HepG2 (cell line): ENCODE measurements at regions not wholly inside any gene's neighbourhood (a gene's known extent, or its start where the extent isn't known, plus 50 kb on each side); places are given as distances from the start of the nearest gene placed in this dataset.

Experiments used
- ATAC-seq: fragments of 200-7000 bp; cut with Tn5 transposase; 3 replicates; pipeline ENCODE4 v1.9.1; 2020; ENCODE audit warnings: mild to moderate bottlenecking, moderate library complexity
- BruUV-seq: library from RNA; stranded (reverse); fragments of 400-500 nt; replicated peaks from 2 replicates; lab custom pipeline; 2021; lab: Mats Ljungman, UMichigan
- CTCF ChIA-PET: fragments of 300-600 bp; formaldehyde crosslinking; extraction: SDS; loops from one replicate; lab custom pipeline; 2021; ENCODE audit warnings: low total read pairs, inconsistent platforms, low intra/inter-chr PET ratio; lab: Yijun Ruan, JAX
- POLR2A ChIA-PET: fragments of 350-600 bp; sonication (Branson Sonifier 250); formaldehyde crosslinking; loops from one replicate; lab custom pipeline; 2020; ENCODE audit warnings: antibody characterized with exemption, inconsistent platforms; lab: Yijun Ruan, JAX
- DNase-seq: peaks from one replicate; pipeline ENCODE4 v3.0.0-alpha.2; 2015; ENCODE audit warnings: low spot score
- FAIRE-seq: peaks from 3 replicates; lab custom pipeline; 2011; peaks lifted over from hg19 to GRCh38; lab: Jason Lieb, UNC
- H2AFZ ChIP-seq: one replicate; pipeline ENCODE4 v1.6.1; 2011; ENCODE audit warnings: low read length, inconsistent platforms
- H3K27ac ChIP-seq: fragments of 300-600 bp; 3 replicates; pipeline ENCODE4 v1.8.0; 2011; ENCODE audit warnings: mixed run types, mild to moderate bottlenecking, mixed read lengths, low read length, inconsistent platforms; ENCODE audit not compliant: insufficient read depth; ENCODE audit errors: extremely low read length
- H3K27me3 ChIP-seq, 2 experiments: fragments of 200-600 bp in 1 of 2; 2 replicates in 1 of 2; 3 replicates in 1 of 2; pipeline versions ENCODE4 v1.6.0 to v1.8.0; 2011; ENCODE audit warnings: low read length in 2 of 2, mild to moderate bottlenecking in 2 of 2, moderate library complexity in 2 of 2, inconsistent platforms in 1 of 2; ENCODE audit not compliant: insufficient read depth in 2 of 2, control insufficient read depth in 1 of 2
- H3K36me3 ChIP-seq, 2 experiments: fragments of 200-600 bp in 1 of 2; replicated peaks in 1 of 2; 2 replicates in 1 of 2; 3 replicates in 1 of 2; pipeline versions ENCODE4 v1.5.1 to v1.8.0; 2011; ENCODE audit warnings: low read length in 2 of 2, inconsistent platforms in 1 of 2; ENCODE audit not compliant: insufficient read depth in 2 of 2, control insufficient read depth in 1 of 2
- H3K4me1 ChIP-seq: 2 replicates; pipeline ENCODE4 v1.5.1; 2012; ENCODE audit warnings: low read length, inconsistent platforms; ENCODE audit not compliant: insufficient read depth
- H3K4me2 ChIP-seq: 2 replicates; pipeline ENCODE4 v1.6.0; 2011; ENCODE audit warnings: low read depth, low read length, inconsistent platforms
- H3K4me3 ChIP-seq, 3 experiments: fragments of 200-600 bp in 1 of 3; sonication (generic), shearing (Covaris generic) in 1 of 3; replicated peaks in 1 of 3; 2 replicates each; pipeline ENCODE4 v1.5.1; 2011 to 2016; ENCODE audit warnings: low read length in 3 of 3, inconsistent platforms in 2 of 3, low read depth in 2 of 3, mild to moderate bottlenecking in 2 of 3, control low read depth in 1 of 3, mixed read lengths in 1 of 3; ENCODE audit not compliant: insufficient read depth in 1 of 3
- H3K79me2 ChIP-seq: one replicate; pipeline ENCODE4 v1.6.1; 2011; ENCODE audit warnings: low read length, inconsistent platforms; ENCODE audit not compliant: insufficient read depth
- H3K9ac ChIP-seq: 2 replicates; pipeline ENCODE4 v1.6.0; 2011; ENCODE audit warnings: mild to moderate bottlenecking, low read depth, low read length, inconsistent platforms; ENCODE audit not compliant: insufficient read depth
- H3K9me3 ChIP-seq: 2 replicates; pipeline ENCODE4 v1.5.1; 2012; ENCODE audit warnings: mild to moderate bottlenecking, low read length
- H4K20me1 ChIP-seq: 2 replicates; pipeline ENCODE4 v1.6.0; 2011; ENCODE audit warnings: inconsistent platforms, mild to moderate bottlenecking, low read length, moderate library complexity; ENCODE audit not compliant: insufficient read depth
- ARNT ChIP-seq: fragments of 450-650 bp; IDR thresholded peaks from 2 replicates; pipeline ENCODE4 v1.6.1; 2017
- ATF5 ChIP-seq: sonication (generic); formaldehyde crosslinking; IDR thresholded peaks from 2 replicates; pipeline ENCODE4 v1.4.0; 2020; ENCODE audit warnings: mild to moderate bottlenecking, low read depth, missing genetic modification reagents
- BORCS8-MEF2B ChIP-seq: sonication (generic); formaldehyde crosslinking; IDR thresholded peaks from 2 replicates; pipeline ENCODE4 v1.8.0; 2022; ENCODE audit warnings: mild to moderate bottlenecking, missing genetic modification reagents
- CENPX ChIP-seq: sonication (generic); formaldehyde crosslinking; IDR thresholded peaks from 2 replicates; pipeline ENCODE4 v1.9.0; 2021; ENCODE audit warnings: mild to moderate bottlenecking, missing genetic modification reagents, moderate library complexity
- CHD4 ChIP-seq: fragments of 200-600 bp; sonication (generic); IDR thresholded peaks from 2 replicates; pipeline ENCODE4 v1.7.0; 2017; ENCODE audit warnings: mild to moderate bottlenecking, low read length, borderline replicate concordance
- MIXL1 ChIP-seq: IDR thresholded peaks from 2 replicates; pipeline ENCODE4 v1.6.1; 2016
- MXD1 ChIP-seq: sonication (generic); formaldehyde crosslinking; IDR thresholded peaks from 2 replicates; pipeline ENCODE4 v1.4.0; 2020; ENCODE audit warnings: mild to moderate bottlenecking, missing genetic modification reagents
- MYPOP ChIP-seq: sonication (generic); formaldehyde crosslinking; IDR thresholded peaks from 2 replicates; pipeline ENCODE4 v1.8.1; 2023; ENCODE audit warnings: mild to moderate bottlenecking, moderate library complexity, missing genetic modification reagents
- NCOA5 ChIP-seq: sonication (generic); formaldehyde crosslinking; IDR thresholded peaks from 2 replicates; pipeline ENCODE4 v1.4.0; 2020; ENCODE audit warnings: missing genetic modification reagents
- PCBP2 ChIP-seq: fragments of 200-400 bp; formaldehyde crosslinking; optimal IDR thresholded peaks from 2 replicates; pipeline ENCODE3; 2018; ENCODE audit warnings: low read length, low read depth; ENCODE audit not compliant: poor library complexity, severe bottlenecking
- PHB2 ChIP-seq: fragments of 450-650 bp; IDR thresholded peaks from 2 replicates; pipeline ENCODE4 v1.6.1; 2018; ENCODE audit not compliant: partially characterized antibody
- RAD51 ChIP-seq: fragments of 450-650 bp; IDR thresholded peaks from 2 replicates; pipeline ENCODE4 v1.6.1; 2016; ENCODE audit warnings: borderline replicate concordance
- SIX1 ChIP-seq: sonication (generic); formaldehyde crosslinking; IDR thresholded peaks from 2 replicates; pipeline ENCODE4 v1.4.0; 2020; ENCODE audit warnings: missing genetic modification reagents, borderline replicate concordance
- U2AF1 ChIP-seq: fragments of 200-400 bp; formaldehyde crosslinking; optimal IDR thresholded peaks from 2 replicates; pipeline ENCODE3; 2017; ENCODE audit warnings: mild to moderate bottlenecking, low read depth, low read length
- ZBTB1 ChIP-seq: sonication (generic); formaldehyde crosslinking; IDR thresholded peaks from 2 replicates; pipeline ENCODE4 v1.4.0; 2020; ENCODE audit warnings: missing genetic modification reagents, borderline replicate concordance
- ZFP91 ChIP-seq: sonication (generic); formaldehyde crosslinking; IDR thresholded peaks from 2 replicates; pipeline ENCODE4 v1.9.0; 2022; ENCODE audit warnings: missing genetic modification reagents, mild to moderate bottlenecking, borderline replicate concordance
- ZNF124 ChIP-seq: sonication (generic); formaldehyde crosslinking; IDR thresholded peaks from 2 replicates; pipeline ENCODE4 v1.4.0; 2020; ENCODE audit warnings: missing genetic modification reagents
- ZNF180 ChIP-seq: sonication (generic); formaldehyde crosslinking; IDR thresholded peaks from 2 replicates; pipeline ENCODE4 v1.4.0; 2020; ENCODE audit warnings: low read depth, missing genetic modification reagents, borderline replicate concordance
- ZNF691 ChIP-seq: sonication (generic); formaldehyde crosslinking; IDR thresholded peaks from 2 replicates; pipeline ENCODE4 v1.4.0; 2020; ENCODE audit warnings: missing genetic modification reagents, low read depth, mild to moderate bottlenecking, borderline replicate concordance
- ZNF775 ChIP-seq: sonication (generic); formaldehyde crosslinking; IDR thresholded peaks from 2 replicates; pipeline ENCODE4 v1.4.0; 2020; ENCODE audit warnings: missing genetic modification reagents, mild to moderate bottlenecking, moderate library complexity, borderline replicate concordance
- ZSCAN22 ChIP-seq: sonication (generic); formaldehyde crosslinking; IDR thresholded peaks from 2 replicates; pipeline ENCODE4 v1.4.0; 2020; ENCODE audit warnings: mild to moderate bottlenecking, missing genetic modification reagents
- WGBS: methylation state at CpG from one replicate; pipeline ENCODE4 v1.1.6; 2017; ENCODE audit warnings: low lambda C conversion rate; 5-methylcytosine and 5-hydroxymethylcytosine counted together
- in situ Hi-C: cut with HindIII; loops from 2 replicates; pipeline ENCODE4 v1.10.0; 2017; ENCODE audit warnings: low pct_unique_long_range_greater_than_20kb; ENCODE audit not compliant: extremely low pct_ligation_motif_present
- intact Hi-C: fragments of 100-400 bp; cut with micrococcal nuclease; formaldehyde crosslinking; loops from one replicate; pipeline ENCODE4 v1.10.0; 2022; ENCODE audit not compliant: unreplicated experiment

- TF ChIP-seq NCOA5 (CRISPR knock-in tag) (no peak), PHB2 (no peak), RAD51 (no peak), ARNT (no peak)
Observed at GRCh38 chr4:158002173-158002572, 170.7 kb downstream of the GASK1B start (continued).

- Histone ChIP-seq H2AFZ (no peak overlapping the region), H4K20me1 (no peaks in the 10 kb centered on the region), H3K27ac (no peak overlapping the region), H3K4me1 (peaks cover 40% of the 10 kb centered on the region), H3K4me3 (no peak overlapping the region), H3K79me2 (no peaks in the 10 kb centered on the region), H3K4me2 (no peak overlapping the region), H3K9ac (no peak overlapping the region), H3K36me3 (no peaks in the 10 kb centered on the region), H3K9me3 (no peaks in the 10 kb centered on the region), H3K27me3 (no peaks in the 10 kb centered on the region)
- intact Hi-C loops (loop anchor here (2.0 kb wide), 1 partner anchor 45 kb away; no protein-coding TSS in a partner anchor), in situ Hi-C loops (no loop called here)
- 79% methylated on average over 2 of the region's 2 CpGs for WGBS
- DNase-seq (no peak), ATAC-seq (no peak), FAIRE-seq (no peak)
- BruUV-seq, result no TSS peak
- CTCF ChIA-PET, result no interaction called here
- POLR2A ChIA-PET, result no interaction called here
- no peak for TF ChIP-seq MIXL1 (CRISPR knock-in tag)
- no peak for TF ChIP-seq ZNF775 (CRISPR knock-in tag)
- TF ChIP-seq ZSCAN22, result no peak
- no peak for TF ChIP-seq BORCS8-MEF2B (CRISPR knock-in tag)
- TF ChIP-seq ZFP91 (CRISPR knock-in tag), result no peak
- TF ChIP-seq MXD1 (CRISPR knock-in tag), result no peak
- TF ChIP-seq ZNF691 (CRISPR knock-in tag), result no peak
- no peak for TF ChIP-seq ZNF124
- no peak for TF ChIP-seq SIX1 (CRISPR knock-in tag)
- no peak for TF ChIP-seq MYPOP
- no peak for TF ChIP-seq ZBTB1 (CRISPR knock-in tag)
- no peak for TF ChIP-seq ZNF180 (CRISPR knock-in tag)
- no peak for TF ChIP-seq CENPX (CRISPR knock-in tag)
- no peak for TF ChIP-seq PCBP2
- no peak for TF ChIP-seq ATF5 (CRISPR knock-in tag)
- no peak for TF ChIP-seq CHD4
- TF ChIP-seq RAD51, result no peak
- TF ChIP-seq U2AF1, result no peak
Observed at GRCh38 chr4:158001756-158002155, 171.1 kb downstream of the GASK1B start.
